COLO668 (cell line): ENCODE measurements at regions not wholly inside any gene's neighbourhood (a gene's known extent, or its start where the extent isn't known, plus 50 kb on each side); places are given as distances from the start of the nearest gene placed in this dataset.
"Not testable (repeated sequence)": the region's sequence is repeated elsewhere in the genome, so short reads cannot be mapped to it uniquely, and the experiment has no call there.

ENCODE experiments used
- DNase-seq: peaks from one replicate; lab custom pipeline; 2025; ENCODE audit not compliant: unreplicated experiment; lab: John Stamatoyannopoulos, UW

- no peak for DNase-seq
Measured at GRCh38 chr12:131353826-131354225, 357.1 kb upstream of the SFSWAP start.

GRCh38 chr12:131355361-131356245 lies 355.3 kb upstream of the SFSWAP start:
- DNase-seq, result no peak

DNA sequence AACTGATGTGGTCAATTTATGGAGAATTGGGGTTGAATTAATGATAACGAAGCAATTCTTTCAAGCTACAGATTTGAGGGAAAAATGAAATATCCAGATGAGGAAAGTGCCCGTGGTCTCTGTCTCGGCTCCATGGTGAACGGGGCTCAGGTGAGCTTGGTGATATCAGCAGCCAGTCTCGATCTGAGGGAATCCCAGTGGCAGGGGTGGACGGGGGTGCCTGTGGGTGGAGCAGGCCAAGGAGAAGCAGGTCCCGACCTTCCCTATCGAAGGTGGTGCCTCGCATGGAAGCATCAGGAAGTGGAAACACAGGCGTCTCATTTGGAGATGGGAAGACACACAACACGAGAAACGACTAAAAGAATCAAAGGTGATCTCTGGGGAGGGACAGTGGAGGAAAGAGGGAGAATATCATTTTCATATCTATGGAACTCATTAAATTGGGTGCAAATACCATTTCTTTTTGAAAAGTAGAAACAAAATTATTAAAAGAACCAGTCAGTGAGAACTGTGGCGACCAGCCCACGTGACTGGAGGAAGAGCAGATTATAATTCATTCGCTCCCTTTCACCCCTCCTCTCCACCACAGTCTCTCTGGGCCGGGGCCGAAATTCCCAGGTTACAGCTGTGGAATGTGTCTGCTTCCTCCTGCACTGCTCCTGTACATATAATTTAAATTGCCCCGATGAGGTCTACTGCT lies 354.3 kb upstream of the SFSWAP start:
- no peak for DNase-seq

DNA sequence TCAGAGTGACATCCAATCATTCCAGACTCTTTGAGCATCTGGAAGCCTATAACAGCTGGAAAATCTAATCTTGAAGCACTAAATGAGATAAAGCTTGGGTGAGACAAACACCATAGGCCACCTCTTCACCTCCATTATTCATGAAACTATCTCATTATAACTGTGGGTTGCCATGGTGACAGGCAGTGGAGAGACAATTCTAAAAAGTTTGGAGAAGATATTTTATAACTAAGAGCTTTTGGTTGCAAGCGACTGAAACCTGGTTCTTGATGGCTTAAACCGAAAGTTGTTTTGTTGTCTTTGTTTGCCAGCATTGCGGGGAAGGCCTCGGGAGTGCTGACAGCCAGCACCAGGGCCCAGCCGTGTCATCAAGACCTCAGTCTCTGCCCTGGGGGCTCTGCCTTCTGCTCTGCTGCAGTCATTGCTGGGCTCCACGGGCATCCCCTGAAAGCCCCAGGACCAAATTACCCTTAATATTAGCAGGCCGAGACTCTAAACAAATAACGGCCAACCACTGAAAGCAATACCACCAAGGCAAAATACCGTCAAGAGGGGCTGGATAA lies 353.6 kb upstream of the SFSWAP start:
- DNase-seq, result no peak

DNA sequence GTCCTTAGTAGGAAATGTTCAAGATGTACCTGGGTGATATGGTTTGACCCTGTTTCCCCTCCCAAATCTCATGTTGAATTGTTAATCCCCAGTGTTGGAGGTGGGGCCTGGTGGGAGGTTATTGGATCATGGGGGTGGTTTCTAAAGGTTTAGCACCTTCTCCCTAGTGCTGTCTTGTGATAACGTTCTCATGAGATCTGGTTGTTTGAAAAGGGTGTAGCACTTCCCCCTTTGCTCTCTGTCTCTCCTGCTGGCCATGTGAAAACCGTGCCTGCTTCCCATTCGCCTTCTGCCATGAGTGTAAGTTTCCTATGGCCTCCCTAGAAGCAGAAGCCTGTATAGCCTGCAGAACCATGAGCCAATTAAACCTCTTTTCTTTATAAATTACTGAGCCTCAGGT lies 353.0 kb upstream of the SFSWAP start:
- DNase-seq, result no peak

DNA sequence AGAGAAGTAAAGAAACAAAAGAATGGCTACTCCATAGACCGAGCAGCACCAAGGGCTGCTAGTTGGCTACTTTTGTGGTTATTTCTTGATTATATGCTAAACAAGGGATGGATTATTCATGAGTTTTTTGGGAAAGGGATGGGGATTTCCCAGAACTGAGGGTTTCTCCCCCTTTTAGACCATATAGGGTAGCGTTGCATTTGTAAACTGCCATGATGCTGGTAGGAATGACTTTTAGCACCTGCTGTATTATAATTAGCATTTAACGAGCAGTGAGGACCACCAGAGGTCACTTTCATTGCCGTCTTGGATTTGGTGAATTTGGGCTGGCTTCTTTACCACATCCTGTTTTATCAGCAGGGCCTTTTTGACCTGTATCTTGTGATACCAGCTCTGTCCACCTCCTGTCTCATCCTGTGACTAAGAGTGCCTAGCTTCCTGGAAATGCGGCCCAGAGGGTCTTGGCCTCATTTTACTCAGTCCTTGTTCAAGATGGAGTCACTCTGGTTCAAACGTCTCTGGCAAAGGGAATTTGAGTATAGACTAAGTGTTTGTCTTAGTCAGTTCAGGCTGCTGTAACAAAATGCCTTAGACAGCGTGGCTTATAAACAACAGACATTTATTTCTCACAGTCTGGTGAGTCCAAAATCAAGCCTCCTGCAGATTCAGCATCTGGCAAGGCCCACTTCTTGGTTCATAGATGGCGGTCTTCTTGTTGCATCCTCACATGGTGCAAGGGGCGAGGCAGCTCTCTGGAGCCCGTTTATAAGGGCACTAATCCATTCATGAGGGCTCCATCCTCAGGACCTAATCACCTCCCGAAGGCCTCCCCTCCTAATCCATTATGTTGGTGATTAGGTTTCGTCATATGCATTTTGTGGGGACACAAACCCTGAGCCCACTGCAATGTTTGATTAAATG lies 348.3 kb upstream of the SFSWAP start:
- no peak for DNase-seq

DNA sequence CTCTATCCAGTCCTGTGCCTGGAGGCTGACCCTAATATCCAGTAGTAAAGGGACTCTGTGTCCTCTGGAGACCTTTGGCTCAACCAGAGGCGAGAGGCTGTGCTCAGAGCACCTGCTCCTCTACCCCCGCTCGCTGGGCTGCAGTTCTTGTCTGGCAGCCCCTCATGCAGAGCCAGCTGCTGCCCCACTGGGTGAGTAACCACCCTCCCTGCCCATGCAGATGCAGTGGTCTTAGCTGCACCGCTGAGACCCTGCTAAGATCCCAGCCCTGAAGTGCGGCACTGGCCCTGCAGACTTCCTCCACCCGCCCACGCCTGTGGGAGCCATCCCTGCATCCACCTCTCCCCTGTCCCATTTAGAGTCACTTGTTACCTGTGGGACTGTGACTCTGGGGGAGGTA lies 347.5 kb upstream of the SFSWAP start:
- DNase-seq, result no peak

GRCh38 chr12:131363841-131364495 lies 346.9 kb upstream of the SFSWAP start:
- no peak for DNase-seq

GRCh38 chr12:131364903-131365820 lies 345.7 kb upstream of the SFSWAP start:
- DNase-seq, result no peak

DNA sequence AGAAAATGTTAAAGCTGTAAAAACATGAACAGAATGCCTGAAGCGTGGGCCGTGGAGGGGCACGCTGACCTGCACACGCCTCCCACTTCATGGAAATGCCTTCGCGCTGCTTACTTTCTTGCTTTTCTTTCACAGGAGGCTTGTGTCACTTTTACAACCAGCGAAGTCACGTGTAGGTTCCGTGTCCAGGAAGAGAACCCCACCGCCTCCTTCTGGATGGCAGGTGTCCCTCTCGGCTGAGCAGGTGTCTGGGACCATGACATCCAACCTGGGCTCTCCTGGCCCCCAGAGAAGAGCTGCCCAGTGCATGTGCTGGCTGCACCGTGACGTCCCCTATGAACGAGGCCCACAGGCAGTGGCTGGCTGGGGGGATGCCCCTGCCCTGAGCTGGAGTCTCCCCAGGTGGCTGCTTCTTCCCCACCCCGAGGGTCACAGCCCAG lies 345.0 kb upstream of the SFSWAP start:
- no peak for DNase-seq

DNA sequence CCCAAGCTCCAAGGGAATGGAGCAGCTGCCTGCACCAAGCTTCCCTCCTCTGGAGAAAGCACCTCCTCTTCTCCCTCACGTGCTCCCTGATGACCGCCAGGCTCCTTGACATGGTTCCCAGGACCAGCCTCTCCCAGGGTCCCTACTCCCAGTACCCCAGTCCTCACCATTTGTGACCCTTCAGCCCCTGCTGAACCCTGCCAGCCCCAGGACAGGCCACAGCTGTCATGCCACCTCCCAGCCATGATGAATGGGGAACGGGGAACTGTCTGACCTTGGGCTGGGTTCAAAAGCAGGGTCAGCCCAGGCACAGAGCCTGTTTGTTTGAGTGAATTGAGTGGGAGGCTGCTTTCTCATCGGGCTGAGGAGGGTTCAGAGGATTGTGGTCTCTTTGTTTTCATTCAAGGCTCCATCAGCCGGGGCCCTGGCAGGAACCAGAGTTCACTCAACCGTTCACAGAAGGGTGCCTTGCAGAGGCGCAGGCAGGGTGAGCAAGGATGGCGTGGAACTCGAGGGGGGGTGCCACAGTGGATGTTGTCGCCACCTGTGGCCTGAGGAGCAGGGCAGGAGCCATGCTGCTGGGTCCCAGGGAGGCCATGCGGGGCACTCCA lies 344.5 kb upstream of the SFSWAP start:
- no peak for DNase-seq

DNA sequence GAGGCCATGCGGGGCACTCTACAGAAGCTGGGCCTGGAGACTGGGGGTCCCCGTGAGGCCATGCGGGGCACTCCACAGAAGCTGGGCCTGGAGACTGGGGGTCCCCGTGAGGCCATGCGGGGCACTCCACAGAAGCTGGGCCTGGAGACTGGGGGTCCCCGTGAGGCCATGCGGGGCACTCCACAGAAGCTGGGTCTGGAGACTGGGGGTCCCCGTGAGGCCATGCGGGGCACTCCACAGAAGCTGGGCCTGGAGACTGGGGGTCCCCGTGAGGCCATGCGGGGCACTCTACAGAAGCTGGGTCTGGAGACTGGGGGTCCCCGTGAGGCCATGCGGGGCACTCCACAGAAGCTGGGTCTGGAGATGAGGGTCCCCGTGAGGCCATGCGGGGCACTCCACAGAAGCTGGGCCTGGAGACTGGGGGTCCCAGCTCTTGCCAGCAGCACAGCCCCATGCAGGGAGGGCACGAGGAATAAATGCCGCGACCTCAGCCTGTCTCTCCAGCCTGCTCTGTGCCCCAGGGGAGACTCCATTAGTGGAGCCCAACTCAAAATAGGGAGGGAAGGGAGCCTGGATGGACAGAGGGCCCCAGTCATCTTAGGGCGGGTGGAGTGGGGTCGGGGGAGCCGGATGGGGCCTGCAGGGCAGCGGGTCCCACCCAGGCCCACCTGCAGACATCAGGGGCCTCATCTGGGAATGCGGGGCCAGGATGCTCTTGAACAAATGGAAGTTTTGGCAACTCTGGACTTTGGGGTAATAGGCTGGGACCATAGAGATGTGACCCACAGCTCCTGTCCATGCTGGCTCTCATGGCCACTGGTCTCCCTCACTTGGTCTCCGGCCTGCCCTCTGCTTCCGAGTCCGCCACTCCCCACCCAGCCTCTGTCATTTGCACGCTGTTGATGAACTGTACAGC lies 343.6 kb upstream of the SFSWAP start:
- DNase-seq, result not testable (repeated sequence)

GRCh38 chr12:131367983-131368667 lies 342.8 kb upstream of the SFSWAP start:
- DNase-seq, result no peak

DNA sequence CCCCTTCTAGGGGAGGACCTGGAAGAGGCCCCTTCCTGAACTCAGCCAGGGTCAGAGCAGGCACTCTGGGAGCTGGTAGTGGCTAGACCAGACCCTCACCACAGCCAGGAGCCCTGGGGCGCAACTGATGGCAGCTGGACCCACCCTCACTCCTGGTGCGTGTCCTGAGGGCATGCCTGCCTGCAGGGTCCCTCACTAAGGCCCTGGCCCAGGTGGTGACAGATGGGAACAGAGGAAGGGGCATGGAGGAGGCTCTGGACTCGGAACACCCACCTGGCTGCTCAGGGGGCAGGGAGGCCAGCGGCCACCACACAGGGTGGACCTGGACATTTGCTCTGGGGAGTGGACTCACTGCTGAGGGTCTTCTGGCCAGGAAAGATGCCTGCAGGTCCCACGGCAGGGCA lies 342.2 kb upstream of the SFSWAP start:
- DNase-seq, result no peak

DNA sequence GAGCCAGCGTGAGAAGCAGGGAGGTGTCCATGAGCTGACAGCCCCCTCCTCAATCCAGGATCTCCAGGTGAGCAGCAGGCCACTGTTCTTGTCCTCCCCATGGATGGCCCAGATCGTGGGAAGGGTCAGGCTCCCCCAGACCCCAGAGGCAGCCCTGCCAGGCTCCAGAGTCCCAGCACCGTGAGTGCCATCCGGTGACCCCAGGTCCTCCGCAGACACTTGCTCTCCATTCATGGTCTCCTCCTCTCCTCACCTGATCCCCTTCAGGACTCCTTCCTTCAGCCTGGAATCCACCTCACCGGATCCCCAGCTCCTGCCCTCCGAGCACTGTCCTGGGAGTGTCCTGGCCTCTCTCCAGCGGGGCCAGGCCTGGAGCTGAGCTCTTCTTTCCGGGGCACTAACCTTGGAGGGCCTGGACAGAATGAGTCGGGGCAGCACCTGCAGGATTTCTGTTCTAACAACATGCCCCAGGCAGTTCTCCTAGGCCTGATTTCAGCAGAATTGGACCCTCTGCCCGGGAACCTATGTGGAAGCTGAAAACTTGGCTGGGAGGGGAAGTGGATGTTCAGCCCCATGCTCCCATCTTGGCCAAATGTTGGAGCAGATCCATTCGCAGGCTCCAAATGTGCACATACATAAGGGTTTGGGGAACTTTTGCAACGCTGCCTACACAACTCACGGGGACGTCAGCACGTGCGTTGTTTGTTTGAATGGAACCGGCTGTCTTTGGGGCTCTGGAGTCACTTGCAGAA lies 341.6 kb upstream of the SFSWAP start:
- DNase-seq, result no peak

DNA sequence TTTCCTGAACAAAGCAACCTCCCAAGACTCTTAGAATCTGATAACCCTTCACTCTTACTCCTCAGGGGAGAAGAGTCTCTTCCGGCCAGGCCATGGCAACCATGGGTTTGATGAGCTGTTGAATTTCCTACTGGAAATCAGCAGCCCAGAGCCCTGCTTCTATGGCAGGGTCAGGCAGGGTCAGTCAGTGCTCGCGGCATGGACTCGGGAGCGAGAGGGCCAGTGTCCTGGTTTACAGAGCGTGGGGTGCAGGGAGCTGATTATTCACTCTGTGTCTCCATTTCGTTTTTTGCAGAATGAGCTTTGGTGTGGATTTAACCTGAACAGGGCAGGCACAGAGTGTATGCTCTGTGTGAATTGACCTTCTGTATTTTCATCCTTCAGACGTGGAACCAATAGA lies 340.6 kb upstream of the SFSWAP start:
- DNase-seq, result no peak
